Neuronal stem cell (in vitro differentiated cells): ENCODE measurements at regions not wholly inside any gene's neighbourhood (a gene's known extent, or its start where the extent isn't known, plus 50 kb on each side); places are given as distances from the start of the nearest gene placed in this dataset.

Experiments used
- DNase-seq: peaks from one replicate; pipeline ENCODE4 v3.0.0-alpha.2; 2013; ENCODE audit warnings: low spot score
- H2AFZ ChIP-seq: one replicate; pipeline ENCODE4 v1.6.1; 2013; ENCODE audit warnings: mild to moderate bottlenecking, low read length, inconsistent platforms
- H2AK5ac ChIP-seq: 2 replicates; pipeline ENCODE4 v1.6.1; 2013; ENCODE audit warnings: low read depth, mild to moderate bottlenecking, inconsistent platforms, low read length, moderate library complexity, mixed read lengths
- H2BK120ac ChIP-seq: 2 replicates; pipeline ENCODE4 v1.6.1; 2013; ENCODE audit warnings: low read depth, mild to moderate bottlenecking, inconsistent platforms, low read length, moderate library complexity, mixed read lengths
- H2BK12ac ChIP-seq: one replicate; pipeline ENCODE4 v1.6.1; 2013; ENCODE audit warnings: low read length, inconsistent platforms
- H2BK15ac ChIP-seq: 2 replicates; pipeline ENCODE4 v1.6.1; 2013; ENCODE audit warnings: mild to moderate bottlenecking, low read length, inconsistent platforms, mixed read lengths
- H2BK5ac ChIP-seq: one replicate; pipeline ENCODE4 v1.6.1; 2013; ENCODE audit warnings: inconsistent platforms, mild to moderate bottlenecking, low read length, moderate library complexity
- H3K14ac ChIP-seq: one replicate; pipeline ENCODE4 v1.6.1; 2013; ENCODE audit warnings: low read length, inconsistent platforms
- H3K18ac ChIP-seq: 2 replicates; pipeline ENCODE4 v1.6.1; 2013; ENCODE audit warnings: low read length, inconsistent platforms
- H3K23ac ChIP-seq: 2 replicates; pipeline ENCODE4 v1.6.1; 2013; ENCODE audit warnings: low read depth, mild to moderate bottlenecking, mixed read lengths, low read length, inconsistent platforms; ENCODE audit not compliant: poor library complexity
- H3K27ac ChIP-seq: replicated peaks from 3 replicates; pipeline ENCODE4 v1.5.1; 2013; ENCODE audit warnings: low read length, inconsistent platforms
- H3K27me3 ChIP-seq, 3 experiments: 2 replicates each; pipeline ENCODE4 v1.6.1; 2013; ENCODE audit warnings: low read length in 3 of 3, mild to moderate bottlenecking in 2 of 3, inconsistent platforms in 1 of 3, low read depth in 1 of 3, mixed read lengths in 1 of 3, moderate library complexity in 1 of 3; ENCODE audit not compliant: control insufficient read depth in 3 of 3, insufficient read depth in 3 of 3
- H3K36me3 ChIP-seq, 2 donors: replicated peaks in 1 of 2; 2 replicates each; pipeline ENCODE4 v1.6.1; 2013; ENCODE audit warnings: low read length in 2 of 2; ENCODE audit not compliant: control insufficient read depth in 2 of 2, insufficient read depth in 2 of 2
- H3K4ac ChIP-seq: 2 replicates; pipeline ENCODE4 v1.6.1; 2013; ENCODE audit warnings: inconsistent platforms, mild to moderate bottlenecking, low read length, moderate library complexity
- H3K4me1 ChIP-seq, 2 donors: 1 replicate in 1 of 2; 2 replicates in 1 of 2; pipeline ENCODE4 v1.6.1; 2013; ENCODE audit warnings: low read length in 2 of 2, low read depth in 1 of 2; ENCODE audit not compliant: control insufficient read depth in 2 of 2, insufficient read depth in 1 of 2
- H3K4me2 ChIP-seq: one replicate; pipeline ENCODE4 v1.6.1; 2013; ENCODE audit warnings: mild to moderate bottlenecking, low read length, inconsistent platforms; ENCODE audit not compliant: insufficient read depth, poor library complexity, severe bottlenecking
- H3K4me3 ChIP-seq, 2 donors: 2 replicates each; pipeline ENCODE4 v1.5.1; 2013; ENCODE audit warnings: low read length in 2 of 2, mild to moderate bottlenecking in 2 of 2, inconsistent platforms in 1 of 2, moderate library complexity in 1 of 2
- H3K79me1 ChIP-seq: one replicate; pipeline ENCODE4 v1.6.1; 2013; ENCODE audit warnings: low read depth, mild to moderate bottlenecking, inconsistent platforms, low read length, moderate library complexity
- H3K9ac ChIP-seq: one replicate; pipeline ENCODE4 v1.6.1; 2013; ENCODE audit warnings: mild to moderate bottlenecking, low read depth, low read length, inconsistent platforms; ENCODE audit not compliant: poor library complexity
- H3K9me3 ChIP-seq, 2 donors: replicated peaks in 1 of 2; 2 replicates each; pipeline versions ENCODE3 to v1.6.1; 2013; ENCODE audit warnings: low read length in 2 of 2, mild to moderate bottlenecking in 2 of 2, inconsistent platforms in 1 of 2, low read depth in 1 of 2, mixed read lengths in 1 of 2, moderate library complexity in 1 of 2; ENCODE audit not compliant: control insufficient read depth in 2 of 2, insufficient read depth in 1 of 2
- H4K8ac ChIP-seq: one replicate; pipeline ENCODE4 v1.6.1; 2013; ENCODE audit warnings: low read depth, mild to moderate bottlenecking, inconsistent platforms, low read length, moderate library complexity
- H4K91ac ChIP-seq: one replicate; pipeline ENCODE4 v1.6.1; 2013; ENCODE audit warnings: low read length, low read depth, mild to moderate bottlenecking, inconsistent platforms; ENCODE audit not compliant: poor library complexity
- WGBS, 2 donors: extraction: QIAGEN DNeasy Blood & Tissue Kit; methylation state at CpG; one replicate each; pipeline ENCODE4 v1.1.7; 2013; ENCODE audit warnings: missing lambda C conversion rate in 2 of 2, mixed read lengths in 1 of 2; ENCODE audit not compliant: insufficient read length in 2 of 2, insufficient replicate concordance in 1 of 2; ENCODE audit errors: extremely low coverage in 2 of 2; 5-methylcytosine and 5-hydroxymethylcytosine counted together

DNA sequence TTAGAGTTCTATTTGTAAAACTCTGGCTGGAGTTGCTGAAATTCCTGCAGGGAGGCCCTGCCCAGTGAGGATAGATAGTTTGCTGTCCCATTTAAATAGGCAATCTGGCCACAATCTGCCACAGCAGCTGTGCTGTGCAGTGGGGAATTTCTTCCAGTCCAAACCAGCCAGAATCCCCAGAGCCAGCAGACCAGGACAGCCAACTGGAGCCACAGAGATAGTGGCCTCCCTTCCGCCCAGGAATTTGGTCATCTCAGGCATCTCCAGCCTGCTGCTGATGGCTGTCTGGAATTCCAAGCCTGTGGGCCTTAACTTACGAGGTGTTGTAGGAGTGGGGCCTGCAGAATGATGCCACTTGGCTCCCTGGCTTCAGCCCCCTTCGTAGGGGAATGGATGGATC lies 643.4 kb downstream of the DNAJB9 start:
- Histone ChIP-seq H2BK120ac (no peak overlapping the region), H3K4me2 (no peak overlapping the region), H3K36me3 (no peaks in the 10 kb centered on the region), H3K23ac (no peak overlapping the region), H3K4me3 (no peak overlapping the region), H2BK12ac (no peak overlapping the region), H2BK5ac (no peak overlapping the region), H2BK15ac (no peak overlapping the region), H3K18ac (no peak overlapping the region), H3K9me3 (no peaks in the 10 kb centered on the region), H3K27ac (no peak overlapping the region), H3K4ac (no peak overlapping the region), H3K14ac (no peak overlapping the region), H4K8ac (no peak overlapping the region), H3K27me3 (no peaks in the 10 kb centered on the region), H2AFZ (no peak overlapping the region), H3K4me1 (no peaks in the 10 kb centered on the region), H3K9ac (no peak overlapping the region), H4K91ac (no peak overlapping the region), H2AK5ac (no peak overlapping the region), H3K79me1 (no peaks in the 10 kb centered on the region)
- no peak for DNase-seq
- WGBS, 2 donors: no CpG with 5 or more reads among the region's 3 CpGs

DNA sequence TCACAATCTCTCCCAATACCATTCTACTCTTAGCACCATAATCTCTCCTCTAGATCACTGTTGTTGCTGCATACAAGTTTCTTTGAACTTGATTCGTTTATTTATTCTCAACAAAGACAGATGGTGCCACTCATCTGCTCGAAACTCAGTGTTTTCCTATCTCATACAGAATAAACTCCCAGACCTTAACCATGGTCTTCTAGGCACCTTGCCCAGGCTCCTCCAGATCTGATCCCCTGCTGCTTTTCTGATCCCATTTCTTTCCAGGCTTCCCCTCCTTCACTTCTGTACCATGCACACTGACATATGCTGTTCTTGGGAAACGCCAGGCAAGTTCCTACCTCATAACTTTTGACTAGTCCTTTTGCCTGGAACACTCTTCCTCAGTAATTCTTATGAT lies 645.7 kb downstream of the DNAJB9 start:
- H3K14ac ChIP-seq: no peak overlapping the region
- no peak overlapping the region for H2AK5ac ChIP-seq
- H3K36me3 ChIP-seq: no peaks in the 10 kb centered on the region
- no peaks in the 10 kb centered on the region for H3K27me3 ChIP-seq
- H3K18ac ChIP-seq: no peak overlapping the region
- no peak overlapping the region for H3K4ac ChIP-seq
- H3K79me1 ChIP-seq: no peaks in the 10 kb centered on the region
- no peak overlapping the region for H3K4me2 ChIP-seq
- no peak overlapping the region for H3K9ac ChIP-seq
- H3K4me3 ChIP-seq: no peak overlapping the region
- no peak overlapping the region for H2BK5ac ChIP-seq
- WGBS, 2 donors: no CpG with 5 or more reads among the region's 3 CpGs
- no peak overlapping the region for H4K8ac ChIP-seq
- H3K9me3 ChIP-seq: no peaks in the 10 kb centered on the region
- no peak overlapping the region for H2AFZ ChIP-seq
- no peak overlapping the region for H3K23ac ChIP-seq
- H2BK12ac ChIP-seq: no peak overlapping the region
- H4K91ac ChIP-seq: no peak overlapping the region
- DNase-seq: no peak
- no peak overlapping the region for H3K27ac ChIP-seq
- no peak overlapping the region for H2BK15ac ChIP-seq
- H2BK120ac ChIP-seq: no peak overlapping the region
- no peaks in the 10 kb centered on the region for H3K4me1 ChIP-seq

DNA sequence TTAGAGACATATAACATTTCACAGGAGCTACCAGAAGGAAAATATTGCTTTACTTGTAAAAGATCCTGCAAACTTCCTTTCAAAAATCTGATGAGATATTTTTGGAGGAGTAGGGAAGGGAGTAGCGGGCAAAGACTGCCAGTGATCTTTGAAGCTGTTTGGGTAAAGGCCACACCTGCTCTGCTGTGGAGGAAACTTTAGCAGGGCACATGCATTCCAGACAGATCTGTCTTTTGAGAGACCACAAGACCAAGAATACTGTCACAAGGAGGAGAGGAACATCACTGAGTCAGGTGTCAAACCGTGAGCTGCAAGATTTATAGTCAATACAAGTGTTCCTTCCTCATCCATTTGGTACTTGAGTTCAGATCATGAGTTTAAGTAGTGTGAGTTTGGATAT lies 654.4 kb downstream of the DNAJB9 start:
- no peaks in the 10 kb centered on the region for H3K79me1 ChIP-seq
- H3K4me1 ChIP-seq: no peaks in the 10 kb centered on the region
- H2BK15ac ChIP-seq: no peak overlapping the region
- H3K9ac ChIP-seq: no peak overlapping the region
- no peaks in the 10 kb centered on the region for H3K9me3 ChIP-seq
- H3K4me2 ChIP-seq: no peak overlapping the region
- no peak overlapping the region for H3K4ac ChIP-seq
- no peak overlapping the region for H3K27ac ChIP-seq
- H2BK12ac ChIP-seq: no peak overlapping the region
- H3K23ac ChIP-seq: no peak overlapping the region
- H2BK120ac ChIP-seq: no peak overlapping the region
- no peak overlapping the region for H3K18ac ChIP-seq
- H3K14ac ChIP-seq: no peak overlapping the region
- no peak overlapping the region for H3K4me3 ChIP-seq
- WGBS, 2 donors: no CpG with 5 or more reads among the region's 2 CpGs
- no peak overlapping the region for H4K8ac ChIP-seq
- no peaks in the 10 kb centered on the region for H3K27me3 ChIP-seq
- H3K36me3 ChIP-seq: no peaks in the 10 kb centered on the region
- H2AFZ ChIP-seq: no peak overlapping the region
- DNase-seq: no peak
- no peak overlapping the region for H4K91ac ChIP-seq
- no peak overlapping the region for H2BK5ac ChIP-seq
- H2AK5ac ChIP-seq: no peak overlapping the region

DNA sequence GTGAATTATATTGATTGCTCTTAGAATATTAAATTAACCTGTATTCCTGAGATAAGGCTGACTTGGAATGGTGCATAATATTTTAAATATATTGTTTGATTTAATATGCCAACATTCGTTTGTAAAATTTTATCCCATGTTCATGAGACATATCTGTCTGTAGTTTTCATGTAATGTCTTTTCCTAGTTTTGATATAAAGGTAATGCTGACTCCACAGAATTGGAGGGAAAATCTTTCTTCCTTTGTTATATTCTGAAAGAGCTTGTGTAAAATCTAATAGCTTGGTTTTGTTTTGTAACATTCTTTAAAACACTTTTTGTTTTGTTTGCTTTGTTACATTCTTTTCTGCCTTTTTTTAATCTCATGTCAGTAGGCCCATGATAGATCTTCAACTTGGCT lies 657.0 kb downstream of the DNAJB9 start:
- WGBS, 2 donors: no CpG with 5 or more reads among the region's 1 CpG
- H3K36me3 ChIP-seq: no peaks in the 10 kb centered on the region
- H4K91ac ChIP-seq: no peak overlapping the region

More for the DNA sequence above, 657.0 kb downstream of the DNAJB9 start:
- peak overlapping the region; percentile 4 for H2AFZ ChIP-seq
- no peak overlapping the region for H2BK12ac ChIP-seq
- H2AK5ac ChIP-seq: no peak overlapping the region
- no peak overlapping the region for H3K18ac ChIP-seq
- H3K27ac ChIP-seq: no peak overlapping the region
- H3K4ac ChIP-seq: no peak overlapping the region
- H3K4me1 ChIP-seq: no peaks in the 10 kb centered on the region
- no peak overlapping the region for H4K8ac ChIP-seq
- no peak overlapping the region for H2BK15ac ChIP-seq
- no peak overlapping the region for H2BK5ac ChIP-seq
- H3K14ac ChIP-seq: no peak overlapping the region
- H3K9me3 ChIP-seq: peaks cover 0 to 2% of the 10 kb centered on the region in 2 donors
- H3K27me3 ChIP-seq: no peaks in the 10 kb centered on the region
- no peak overlapping the region for H3K9ac ChIP-seq
- no peak overlapping the region for H3K4me3 ChIP-seq
- no peak overlapping the region for H3K23ac ChIP-seq
- H3K79me1 ChIP-seq: no peaks in the 10 kb centered on the region
- H3K4me2 ChIP-seq: no peak overlapping the region
- DNase-seq: no peak
- H2BK120ac ChIP-seq: no peak overlapping the region
